GM18519 (cell line): ENCODE measurements at regions not wholly inside any gene's neighbourhood (a gene's known extent, or its start where the extent isn't known, plus 50 kb on each side); places are given as distances from the start of the nearest gene placed in this dataset.

ENCODE experiments used
- ATAC-seq: cut with Tn5 transposase; IDR thresholded peaks from one replicate; pipeline ENCODE4 v1.9.1; 2021; ENCODE audit warnings: mild to moderate bottlenecking, moderate library complexity; ENCODE audit not compliant: unreplicated experiment, low FRiP score

DNA sequence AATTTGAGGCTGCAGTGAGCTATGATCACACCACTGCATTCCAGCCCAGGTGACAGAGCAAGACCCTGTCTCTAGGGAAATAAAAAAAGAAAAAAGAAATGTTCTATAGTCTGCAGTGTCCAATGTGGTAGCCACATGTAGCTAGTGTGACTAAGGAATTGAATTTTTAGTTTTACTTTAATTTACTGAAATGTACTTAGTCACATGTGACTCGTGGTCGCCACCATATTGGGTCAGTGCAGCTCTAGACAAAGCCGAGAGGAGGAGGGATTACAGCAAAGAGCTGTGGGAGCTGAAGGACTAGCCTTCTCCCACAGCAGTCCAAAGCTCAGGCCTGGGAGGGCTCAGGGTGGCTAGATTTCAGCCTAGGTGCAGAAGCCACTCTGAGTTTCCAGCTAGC is 65.9 kb upstream of the NTRK3 start:
- no peak for ATAC-seq

DNA sequence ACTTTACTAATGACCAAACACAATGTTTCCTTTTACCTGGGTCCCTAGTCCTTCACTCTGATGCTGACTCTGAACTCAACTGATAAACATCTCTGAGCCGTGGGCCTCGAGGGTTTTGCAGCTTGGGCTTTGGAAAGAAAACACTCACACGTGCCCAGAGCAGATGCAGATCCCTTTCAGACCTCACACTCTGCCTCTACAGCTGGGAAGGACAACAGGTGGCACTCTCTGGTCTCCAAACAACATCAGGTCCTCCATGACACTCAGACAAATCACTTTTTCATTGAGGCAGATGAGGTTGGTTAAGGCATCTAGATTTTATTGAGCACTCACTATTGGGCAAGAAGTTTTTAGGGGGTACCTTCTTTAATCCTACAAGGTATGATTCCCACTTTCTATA is 64.7 kb upstream of the NTRK3 start:
- no peak for ATAC-seq

DNA sequence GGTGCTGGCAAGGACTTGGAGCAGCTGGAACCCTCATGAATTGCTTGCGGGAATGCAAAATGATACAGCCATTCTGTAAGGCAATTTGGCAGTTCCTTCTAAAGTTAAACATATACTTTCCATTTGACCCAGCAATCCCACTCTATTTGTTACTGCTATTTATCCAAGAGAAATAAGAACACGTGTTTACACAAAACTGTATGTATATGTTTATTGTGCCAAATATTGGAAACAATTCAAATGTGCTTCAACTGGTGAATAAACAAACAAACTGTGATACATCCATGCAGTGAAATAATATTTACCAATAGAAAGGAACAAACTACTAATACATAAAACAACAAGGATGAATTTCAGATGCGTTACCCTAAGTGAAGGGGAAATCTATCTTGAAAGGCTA is 60.0 kb upstream of the NTRK3 start:
- no peak for ATAC-seq

GRCh38 chr15:88315221-88315878 is 58.8 kb upstream of the NTRK3 start:
- no peak for ATAC-seq

DNA sequence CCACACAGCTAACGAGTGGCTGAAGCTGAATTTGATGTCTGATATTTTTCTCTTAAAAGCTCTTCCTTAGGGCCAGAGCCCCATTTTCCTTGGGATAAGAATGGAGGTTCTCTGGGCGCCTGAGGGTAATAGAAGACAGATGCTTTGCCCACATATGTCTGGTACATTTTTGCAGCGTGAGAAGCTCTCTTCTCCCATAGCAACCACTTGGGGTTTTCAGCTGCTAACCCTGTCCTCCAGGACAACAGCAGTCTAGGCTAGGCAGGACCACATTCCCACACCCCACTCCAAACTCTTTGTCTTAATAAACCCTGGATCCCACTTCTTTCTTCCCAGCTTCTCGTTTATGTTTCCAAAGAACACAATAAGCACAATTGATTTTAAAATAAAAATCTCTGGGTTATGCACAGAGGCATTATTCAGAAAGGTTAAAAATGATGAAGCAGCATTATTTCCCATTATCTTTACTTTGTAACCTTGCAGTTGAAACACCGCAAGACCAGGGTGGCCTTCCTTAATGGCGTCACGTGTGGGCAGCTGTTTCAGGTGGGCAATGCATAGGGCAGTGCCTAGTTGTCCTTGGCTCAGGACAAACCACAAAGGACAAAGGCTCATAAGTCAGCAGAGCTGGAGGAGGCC is 56.5 kb upstream of the NTRK3 start:
- ATAC-seq: no peak

DNA sequence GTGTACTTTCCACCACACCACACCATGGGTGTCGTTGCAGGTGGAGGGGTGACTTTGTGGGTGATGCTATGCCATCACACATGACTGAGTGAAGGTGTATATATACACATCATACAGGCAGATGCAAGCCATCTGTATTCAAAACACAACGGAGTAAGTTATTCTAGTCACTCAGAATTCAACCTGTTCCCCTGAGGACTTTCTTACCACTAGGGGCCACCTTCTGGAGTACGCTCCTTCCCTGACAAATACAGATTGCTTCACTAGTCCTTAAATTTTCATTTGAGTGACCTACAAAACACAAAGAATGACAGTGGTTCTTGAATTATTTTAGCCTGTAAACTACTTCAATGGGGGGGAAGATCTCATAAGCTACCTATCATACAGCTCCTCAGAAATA is 52.8 kb upstream of the NTRK3 start:
- no peak for ATAC-seq

DNA sequence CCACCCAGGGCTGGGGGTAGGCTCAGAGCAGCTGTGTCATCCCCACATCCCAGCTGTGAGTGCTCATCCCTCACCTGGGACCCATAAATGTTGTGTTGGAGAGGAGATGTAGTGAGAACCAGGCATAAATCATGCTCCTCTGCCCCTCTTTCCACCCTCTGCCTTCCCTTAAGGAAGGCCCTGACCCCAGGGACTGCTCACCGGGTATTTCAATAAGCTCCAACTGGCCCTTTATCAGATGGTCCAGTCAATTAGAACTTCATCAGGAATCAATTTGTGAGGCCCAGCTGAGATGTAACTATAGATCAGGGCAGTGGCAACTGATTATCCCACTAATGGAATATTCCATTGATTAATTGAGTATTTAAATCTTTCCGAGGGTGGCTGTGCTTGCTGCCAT is 50.8 kb upstream of the NTRK3 start:
- no peak for ATAC-seq
